ENCODE measurements at regions not wholly inside any gene's neighbourhood (a gene's known extent, or its start where the extent isn't known, plus 50 kb on each side); places are given as distances from the start of the nearest gene placed in this dataset.

DNA sequence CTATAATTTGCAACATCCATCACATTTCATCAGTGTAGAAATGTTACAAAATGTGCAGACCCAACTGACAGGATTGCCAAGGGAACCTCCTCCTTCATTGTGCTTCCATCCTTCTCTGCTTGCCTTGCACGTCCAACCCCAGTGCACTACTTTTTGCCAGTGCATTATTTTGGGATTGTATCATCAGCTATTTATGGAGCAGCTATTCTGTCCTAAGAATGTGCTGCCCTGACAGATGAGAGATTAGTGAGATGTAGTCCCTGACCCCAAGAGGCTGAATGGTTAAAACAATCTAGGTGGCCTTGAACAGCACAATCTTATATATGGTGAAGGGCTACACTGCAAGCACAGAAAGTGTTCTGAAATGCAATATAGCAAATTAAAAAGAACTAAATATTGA, 935.8 kb downstream of the IGSF11 start:
- Histone ChIP-seq H3K9me3 (peaks cover 0 to 3% (median 1%) of the 10 kb centered on the region in 4 donors), H3K27me3 (no peaks in the 10 kb centered on the region), H3K36me3 (no peaks in the 10 kb centered on the region), H3K27ac (no peak overlapping the region), H3K4me1 (no peaks in the 10 kb centered on the region), H3K4me3 (no peak overlapping the region)
- 42 to 63% (median 45%) methylated on average over 1 of the region's 1 CpG for WGBS, 5 donors
- TF ChIP-seq EP300 (IDR thresholded peaks at IDR 0.05) (no peak), POLR2AphosphoS5 (IDR thresholded peaks at IDR 0.05) (no peak), POLR2A (IDR thresholded peaks at IDR 0.05) (no peak), CTCF (IDR thresholded peaks at IDR 0.05) (no peak)
- intact Hi-C loops (cut with DNase I; ENCODE audit: low total_unique reads) = no loop called here
- DNase-seq = peak in 1 of 2 donors; percentile 5

- H3K36me3 ChIP-seq = no peaks in the 10 kb centered on the region
- no peak overlapping the region for H3K4me3 ChIP-seq
- intact Hi-C loops (cut with DNase I; ENCODE audit: low total_unique reads) = no loop called here
- no peak for DNase-seq
- TF ChIP-seq EP300 (IDR thresholded peaks at IDR 0.05) (no peak), CTCF (IDR thresholded peaks at IDR 0.05) (no peak), POLR2AphosphoS5 (IDR thresholded peaks at IDR 0.05) (no peak), POLR2A (IDR thresholded peaks at IDR 0.05) (no peak)
- no peaks in the 10 kb centered on the region for H3K4me1 ChIP-seq
- no peak overlapping the region for H3K27ac ChIP-seq
- H3K9me3 ChIP-seq = no peaks in the 10 kb centered on the region
- H3K27me3 ChIP-seq = no peaks in the 10 kb centered on the region
- 48 to 70% (median 52%) methylated on average over 2 of the region's 2 CpGs for WGBS, 5 donors
Measured at GRCh38 chr3:118101891-118102290, 932.8 kb downstream of the IGSF11 start.

DNA sequence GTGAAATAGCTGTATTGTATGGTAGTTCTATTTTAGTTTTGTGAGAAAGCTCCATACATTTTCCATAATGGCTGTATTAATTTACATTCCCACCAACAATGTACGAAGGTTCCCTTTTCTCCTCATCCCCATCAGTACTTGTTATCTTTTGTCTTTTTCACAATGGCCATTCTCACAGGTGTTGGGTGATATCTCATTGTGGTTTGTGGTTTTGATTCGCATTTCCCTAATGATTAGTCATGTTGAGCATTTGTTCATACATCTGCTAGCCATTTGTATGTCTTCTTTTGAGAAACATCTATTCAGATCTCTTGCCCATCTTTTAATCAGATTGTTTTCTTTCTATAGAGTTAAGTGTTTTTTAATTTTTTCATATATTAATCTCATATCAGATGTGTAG, 931.9 kb downstream of the IGSF11 start:
- no peaks in the 10 kb centered on the region for H3K27me3 ChIP-seq
- no peaks in the 10 kb centered on the region for H3K9me3 ChIP-seq
- H3K4me3 ChIP-seq = no peak overlapping the region
- H3K4me1 ChIP-seq = no peaks in the 10 kb centered on the region
- TF ChIP-seq CTCF (IDR thresholded peaks at IDR 0.05) = no peak
- no peak for DNase-seq
- no peak overlapping the region for H3K27ac ChIP-seq
- 58 to 74% (median 70%) methylated on average over 2 of the region's 2 CpGs for WGBS, 5 donors
- no peaks in the 10 kb centered on the region for H3K36me3 ChIP-seq
- intact Hi-C loops (cut with DNase I; ENCODE audit: low total_unique reads) = no loop called here

- no peaks in the 10 kb centered on the region for H3K9me3 ChIP-seq
- H3K27me3 ChIP-seq = no peaks in the 10 kb centered on the region
- H3K36me3 ChIP-seq = no peaks in the 10 kb centered on the region
- WGBS, 5 donors = 55 to 69% (median 55%) methylated on average over 2 of the region's 2 CpGs
- TF ChIP-seq EP300 (IDR thresholded peaks at IDR 0.05) = no peak
- no peak for TF ChIP-seq POLR2A (IDR thresholded peaks at IDR 0.05)
- no peak for TF ChIP-seq POLR2AphosphoS5 (IDR thresholded peaks at IDR 0.05)
- intact Hi-C loops (cut with DNase I; ENCODE audit: low total_unique reads) = no loop called here
- no peak for DNase-seq
- H3K4me3 ChIP-seq = no peak overlapping the region
- no peaks in the 10 kb centered on the region for H3K4me1 ChIP-seq
- H3K27ac ChIP-seq = no peak overlapping the region
Measured at GRCh38 chr3:118108201-118108600, 926.4 kb downstream of the IGSF11 start.

- Histone ChIP-seq H3K4me3 (no peak overlapping the region), H3K36me3 (no peaks in the 10 kb centered on the region), H3K27me3 (no peaks in the 10 kb centered on the region), H3K9me3 (no peaks in the 10 kb centered on the region), H3K4me1 (no peaks in the 10 kb centered on the region), H3K27ac (no peak overlapping the region)
- WGBS, 5 donors = 53 to 67% (median 58%) methylated on average over 2 of the region's 2 CpGs
- no peak for DNase-seq
- intact Hi-C loops (cut with DNase I; ENCODE audit: low total_unique reads) = no loop called here
- no peak for TF ChIP-seq POLR2AphosphoS5 (IDR thresholded peaks at IDR 0.05)
- no peak for TF ChIP-seq EP300 (IDR thresholded peaks at IDR 0.05)
- TF ChIP-seq CTCF (IDR thresholded peaks at IDR 0.05) = no peak
- TF ChIP-seq POLR2A (IDR thresholded peaks at IDR 0.05) = no peak
Measured at GRCh38 chr3:118108769-118109168, 925.9 kb downstream of the IGSF11 start.
